Aorta (tissue), 5 donors: ENCODE measurements at regions not wholly inside any gene's neighbourhood (a gene's known extent, or its start where the extent isn't known, plus 50 kb on each side); places are given as distances from the start of the nearest gene placed in this dataset.

Experiments used
- ATAC-seq: fragments of 200-7000 bp; cut with Tn5 transposase; one replicate; pipeline ENCODE4 v1.9.1; 2022; ENCODE audit warnings: moderate library complexity; ENCODE audit not compliant: low FRiP score
- DNase-seq, 2 donors: peaks; one replicate each; pipeline ENCODE4 v3.0.0-alpha.2; 2020
- H3K27ac ChIP-seq, 2 donors: one replicate each; pipeline ENCODE4 v1.5.1; 2013; ENCODE audit warnings: low read length in 2 of 2, mild to moderate bottlenecking in 2 of 2, moderate library complexity in 2 of 2, control low read depth in 1 of 2, inconsistent platforms in 1 of 2, low read depth in 1 of 2
- H3K27me3 ChIP-seq, 2 donors: one replicate each; pipeline ENCODE4 v1.6.1; 2013; ENCODE audit warnings: control low read depth in 1 of 2, low read length in 1 of 2, mild to moderate bottlenecking in 1 of 2, moderate library complexity in 1 of 2; ENCODE audit not compliant: insufficient read depth in 2 of 2, control insufficient read depth in 1 of 2
- H3K36me3 ChIP-seq, 2 donors: one replicate each; pipeline ENCODE4 v1.6.1; 2013; ENCODE audit warnings: control low read depth in 1 of 2, low read length in 1 of 2, mild to moderate bottlenecking in 1 of 2; ENCODE audit not compliant: insufficient read depth in 2 of 2, control insufficient read depth in 1 of 2
- H3K4me1 ChIP-seq, 2 donors: one replicate each; pipeline ENCODE4 v1.6.1; 2013; ENCODE audit warnings: low read length in 2 of 2, control low read depth in 1 of 2, mild to moderate bottlenecking in 1 of 2, moderate library complexity in 1 of 2; ENCODE audit not compliant: insufficient read depth in 2 of 2, control insufficient read depth in 1 of 2
- H3K4me3 ChIP-seq, 2 donors: one replicate each; pipeline ENCODE4 v1.5.1; 2013; ENCODE audit warnings: low read length in 2 of 2, control low read depth in 1 of 2, mild to moderate bottlenecking in 1 of 2
- H3K9me3 ChIP-seq: one replicate; pipeline ENCODE4 v1.6.1; 2013; ENCODE audit warnings: mild to moderate bottlenecking, low read length; ENCODE audit not compliant: control insufficient read depth
- WGBS, 2 donors: extraction: QIAGEN DNeasy Blood & Tissue Kit; methylation state at CpG; one replicate each; pipeline ENCODE4 v1.1.7; 2013; 5-methylcytosine and 5-hydroxymethylcytosine counted together
- intact Hi-C, 2 donors: fragments of 100-400 bp; cut with DNase I; formaldehyde crosslinking; loops; one replicate each; pipeline versions ENCODE4 v1.14.2 to v1.15.0; 2022
- donor health status: healthy with polysubstance abuse.
- donor health status: Bipolar disorder and iron deficiency.
- donor health status: DM: no; HTN: no; CAD: no.
- donor health status: DM: no; HTN: no; CAD: no.
- donor health status: DM: yes; HTN: yes; CAD: no.

GRCh38 chr10:2924431-2924830 lies 142.9 kb upstream of the PFKP start:
- intact Hi-C loops = loop anchor here in 1 of 2 donors (10.0 kb wide), 1 partner anchor 120 kb away; no protein-coding TSS in a partner anchor
- H3K27ac ChIP-seq = no peak overlapping the region
- 79 to 87% methylated on average over 10 of the region's 10 CpGs for WGBS, 2 donors

GRCh38 chr10:2921956-2922680 lies 145.2 kb upstream of the PFKP start:
- DNase-seq = no peak
- ATAC-seq = no peak
- Histone ChIP-seq H3K4me3 (no peak overlapping the region), H3K36me3 (no peaks in the 10 kb centered on the region), H3K4me1 (no peaks in the 10 kb centered on the region), H3K27ac (no peak overlapping the region), H3K27me3 (peaks cover 0 to 3% of the 10 kb centered on the region in 2 donors), H3K9me3 (no peaks in the 10 kb centered on the region)
- intact Hi-C loops = loop anchor here in 1 of 2 donors (10.0 kb wide), 1 partner anchor 123 kb away; no protein-coding TSS in a partner anchor
- 85 to 87% methylated on average over 26 of the region's 26 CpGs for WGBS, 2 donors

More at GRCh38 chr10:2924431-2924830, 142.9 kb upstream of the PFKP start:
- Histone ChIP-seq H3K27me3 (peaks cover 0 to 3% of the 10 kb centered on the region in 2 donors), H3K36me3 (no peaks in the 10 kb centered on the region), H3K9me3 (no peaks in the 10 kb centered on the region), H3K4me1 (no peaks in the 10 kb centered on the region), H3K4me3 (no peak overlapping the region)
- no peak for ATAC-seq
- DNase-seq = no peak

- 58 to 60% methylated on average over 6 of the region's 6 CpGs for WGBS, 2 donors
Measured at GRCh38 chr10:2920637-2921036, 146.7 kb upstream of the PFKP start.

DNA sequence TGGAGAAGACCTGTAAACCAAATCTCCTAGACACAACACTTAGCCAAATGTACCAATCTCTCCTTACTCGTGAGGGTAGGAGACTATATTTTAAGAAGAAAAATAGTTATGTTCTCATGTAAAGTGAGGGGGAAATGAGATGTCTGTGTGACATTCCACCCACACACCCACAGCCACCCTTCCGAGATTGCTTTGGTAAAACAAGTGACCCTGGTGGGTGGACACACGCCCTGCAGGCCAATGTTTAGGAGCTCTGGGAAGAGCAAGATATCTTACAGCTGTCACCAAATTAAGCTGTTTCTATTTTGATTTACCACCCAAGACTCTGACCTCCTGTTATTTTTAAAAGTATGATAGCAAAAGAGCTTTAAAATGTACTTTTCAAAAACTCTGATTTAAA lies 147.2 kb upstream of the PFKP start:
- Histone ChIP-seq H3K4me3 (no peak overlapping the region), H3K27me3 (no peaks in the 10 kb centered on the region), H3K9me3 (peaks cover 2% of the 10 kb centered on the region), H3K27ac (no peak overlapping the region), H3K4me1 (no peaks in the 10 kb centered on the region), H3K36me3 (no peaks in the 10 kb centered on the region)
- ATAC-seq (no peak), DNase-seq (no peak)
- WGBS, 2 donors = 4 to 14% methylated on average over 3 of the region's 3 CpGs
- intact Hi-C loops = loop anchor here in 1 of 2 donors (10.0 kb wide), 1 partner anchor 125 kb away; no protein-coding TSS in a partner anchor

More at GRCh38 chr10:2920637-2921036, 146.7 kb upstream of the PFKP start:
- no peak overlapping the region for H3K27ac ChIP-seq
- H3K9me3 ChIP-seq = peaks cover 2% of the 10 kb centered on the region
- no peak for ATAC-seq
- no peaks in the 10 kb centered on the region for H3K27me3 ChIP-seq
- no peak overlapping the region for H3K4me3 ChIP-seq
- intact Hi-C loops = loop anchor here in 1 of 2 donors (10.0 kb wide), 1 partner anchor 124 kb away; no protein-coding TSS in a partner anchor
- no peak for DNase-seq
- H3K36me3 ChIP-seq = no peaks in the 10 kb centered on the region
- H3K4me1 ChIP-seq = no peaks in the 10 kb centered on the region

- H3K4me1 ChIP-seq = no peaks in the 10 kb centered on the region
- H3K4me3 ChIP-seq = no peak overlapping the region
- H3K27ac ChIP-seq = no peak overlapping the region
- peaks cover 2% of the 10 kb centered on the region for H3K9me3 ChIP-seq
- no peak for ATAC-seq
- intact Hi-C loops = no loop called here
- DNase-seq = no peak
- no peaks in the 10 kb centered on the region for H3K27me3 ChIP-seq
- H3K36me3 ChIP-seq = no peaks in the 10 kb centered on the region
- 76 to 81% methylated on average over 2 of the region's 2 CpGs for WGBS, 2 donors
Measured at GRCh38 chr10:2919016-2919415, 148.3 kb upstream of the PFKP start.

DNA sequence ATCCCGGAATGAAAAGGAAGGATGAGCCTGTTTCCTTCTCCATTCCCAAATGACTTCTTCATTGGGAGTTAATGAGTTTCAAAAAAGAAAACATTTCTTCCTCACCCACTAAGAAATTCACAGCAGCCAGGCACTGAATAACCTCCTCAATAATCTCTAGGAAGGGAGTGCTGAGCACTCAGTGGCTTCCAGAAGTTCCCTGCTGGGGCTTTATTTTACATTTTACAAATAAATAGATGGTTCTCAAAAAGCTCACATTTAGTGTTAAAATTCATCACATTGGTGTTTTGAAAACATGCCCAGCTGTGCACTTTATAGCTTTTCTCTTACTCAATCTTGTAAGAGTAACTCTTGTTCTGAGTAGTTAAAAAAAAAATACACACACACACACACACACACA lies 148.9 kb upstream of the PFKP start:
- no peaks in the 10 kb centered on the region for H3K36me3 ChIP-seq
- H3K27ac ChIP-seq = no peak overlapping the region
- no peaks in the 10 kb centered on the region for H3K27me3 ChIP-seq
- no peak overlapping the region for H3K4me3 ChIP-seq
- no peak for ATAC-seq
- DNase-seq = no peak
- intact Hi-C loops = no loop called here
- no peaks in the 10 kb centered on the region for H3K4me1 ChIP-seq
- peaks cover 2% of the 10 kb centered on the region for H3K9me3 ChIP-seq
- 65 to 74% methylated on average over 1 of the region's 1 CpG for WGBS, 2 donors

GRCh38 chr10:2917926-2918325 lies 149.4 kb upstream of the PFKP start:
- H3K9me3 ChIP-seq = peaks cover 2% of the 10 kb centered on the region
- H3K4me1 ChIP-seq = no peaks in the 10 kb centered on the region
- H3K36me3 ChIP-seq = no peaks in the 10 kb centered on the region
- DNase-seq (no peak), ATAC-seq (no peak)
- no peaks in the 10 kb centered on the region for H3K27me3 ChIP-seq
- H3K27ac ChIP-seq = no peak overlapping the region
- H3K4me3 ChIP-seq = no peak overlapping the region
- WGBS, 2 donors = 68 to 69% methylated on average over 10 of the region's 10 CpGs
- intact Hi-C loops = no loop called here

DNA sequence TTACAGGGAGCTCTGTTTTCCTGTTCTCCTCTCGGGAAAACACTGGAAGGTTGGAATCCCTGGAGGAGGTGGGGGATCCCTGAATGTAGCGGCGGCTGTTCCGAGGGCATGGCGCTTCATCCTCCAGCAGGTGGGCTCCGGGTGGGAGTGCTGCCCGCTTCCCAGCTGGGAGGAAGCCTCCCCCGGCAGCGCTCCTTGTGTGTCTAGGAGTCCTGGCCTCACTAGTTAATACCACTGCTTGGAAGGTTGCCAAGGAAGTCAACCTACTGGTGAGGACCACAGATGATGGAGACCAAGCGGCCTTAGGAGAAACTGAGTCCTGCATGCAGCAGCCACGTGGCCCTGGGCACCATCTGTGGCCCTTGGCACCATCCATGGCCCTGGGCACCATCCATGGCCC lies 151.9 kb upstream of the PFKP start:
- H3K27me3 ChIP-seq = no peaks in the 10 kb centered on the region
- intact Hi-C loops = no loop called here
- no peaks in the 10 kb centered on the region for H3K36me3 ChIP-seq
- no peak overlapping the region for H3K27ac ChIP-seq
- DNase-seq (no peak), ATAC-seq (no peak)
- no peak overlapping the region for H3K4me3 ChIP-seq
- H3K9me3 ChIP-seq = peaks cover 2% of the 10 kb centered on the region
- no peaks in the 10 kb centered on the region for H3K4me1 ChIP-seq
- WGBS, 2 donors = 89 to 91% methylated on average over 11 of the region's 11 CpGs

- ATAC-seq (no peak), DNase-seq (no peak)
- H3K27me3 ChIP-seq = no peaks in the 10 kb centered on the region
- no peak overlapping the region for H3K4me3 ChIP-seq
- H3K27ac ChIP-seq = no peak overlapping the region
- no peaks in the 10 kb centered on the region for H3K36me3 ChIP-seq
- WGBS, 2 donors = 79 to 81% methylated on average over 5 of the region's 5 CpGs
- peaks cover 2% of the 10 kb centered on the region for H3K9me3 ChIP-seq
- intact Hi-C loops = no loop called here
- no peaks in the 10 kb centered on the region for H3K4me1 ChIP-seq
Measured at GRCh38 chr10:2914741-2915140, 152.6 kb upstream of the PFKP start.
